Astrocyte of the spinal cord (primary cell): ENCODE measurements at regions not wholly inside any gene's neighbourhood (a gene's known extent, or its start where the extent isn't known, plus 50 kb on each side); places are given as distances from the start of the nearest gene placed in this dataset.
A peak's percentile ranks its signal among the peaks of the same experiment; 100 is the strongest.

Experiments used
- DNase-seq: peaks from one replicate; pipeline ENCODE4 v3.0.0; 2011; ENCODE audit warnings: low read depth, low spot score
- H3K4me3 ChIP-seq: 2 replicates; pipeline ENCODE4 v1.5.1; 2011; ENCODE audit warnings: low read depth, mild to moderate bottlenecking, low read length, moderate library complexity
- in situ Hi-C: cut with HindIII; loops from 2 replicates; pipeline ENCODE4 v1.10.0; 2017; ENCODE audit warnings: low sequenced_read_pairs
- TF ChIP-seq, protein P1 (sequence below): IDR thresholded peaks from 2 replicates; pipeline ENCODE4 v1.5.1; 2012; ENCODE audit warnings: low read depth, mild to moderate bottlenecking, low read length, inconsistent platforms

DNA sequence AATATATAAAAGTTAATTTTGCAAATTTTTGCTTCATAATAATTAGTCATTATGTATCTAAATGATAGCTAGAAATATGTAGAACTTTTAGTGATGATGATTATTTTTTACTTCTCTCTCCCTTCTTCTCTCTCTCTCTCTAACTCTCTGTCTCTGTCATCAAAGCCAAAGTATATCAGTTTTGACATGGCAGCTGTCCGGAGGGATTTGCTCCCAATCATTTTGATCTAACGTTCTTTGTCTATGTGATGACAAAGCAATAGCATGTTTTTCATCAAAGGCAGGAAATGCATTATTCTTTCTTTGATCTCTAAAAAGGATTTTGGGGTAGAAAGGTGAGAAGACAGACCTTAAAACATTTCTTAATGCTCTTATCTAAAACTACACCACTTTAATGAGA is 402.1 kb downstream of the PDGFC start:
- DNase-seq: no peak
- TF ChIP-seq, protein P1, sequence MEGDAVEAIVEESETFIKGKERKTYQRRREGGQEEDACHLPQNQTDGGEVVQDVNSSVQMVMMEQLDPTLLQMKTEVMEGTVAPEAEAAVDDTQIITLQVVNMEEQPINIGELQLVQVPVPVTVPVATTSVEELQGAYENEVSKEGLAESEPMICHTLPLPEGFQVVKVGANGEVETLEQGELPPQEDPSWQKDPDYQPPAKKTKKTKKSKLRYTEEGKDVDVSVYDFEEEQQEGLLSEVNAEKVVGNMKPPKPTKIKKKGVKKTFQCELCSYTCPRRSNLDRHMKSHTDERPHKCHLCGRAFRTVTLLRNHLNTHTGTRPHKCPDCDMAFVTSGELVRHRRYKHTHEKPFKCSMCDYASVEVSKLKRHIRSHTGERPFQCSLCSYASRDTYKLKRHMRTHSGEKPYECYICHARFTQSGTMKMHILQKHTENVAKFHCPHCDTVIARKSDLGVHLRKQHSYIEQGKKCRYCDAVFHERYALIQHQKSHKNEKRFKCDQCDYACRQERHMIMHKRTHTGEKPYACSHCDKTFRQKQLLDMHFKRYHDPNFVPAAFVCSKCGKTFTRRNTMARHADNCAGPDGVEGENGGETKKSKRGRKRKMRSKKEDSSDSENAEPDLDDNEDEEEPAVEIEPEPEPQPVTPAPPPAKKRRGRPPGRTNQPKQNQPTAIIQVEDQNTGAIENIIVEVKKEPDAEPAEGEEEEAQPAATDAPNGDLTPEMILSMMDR: no peak
- in situ Hi-C loops: no loop called here
- H3K4me3 ChIP-seq: no peak overlapping the region

DNA sequence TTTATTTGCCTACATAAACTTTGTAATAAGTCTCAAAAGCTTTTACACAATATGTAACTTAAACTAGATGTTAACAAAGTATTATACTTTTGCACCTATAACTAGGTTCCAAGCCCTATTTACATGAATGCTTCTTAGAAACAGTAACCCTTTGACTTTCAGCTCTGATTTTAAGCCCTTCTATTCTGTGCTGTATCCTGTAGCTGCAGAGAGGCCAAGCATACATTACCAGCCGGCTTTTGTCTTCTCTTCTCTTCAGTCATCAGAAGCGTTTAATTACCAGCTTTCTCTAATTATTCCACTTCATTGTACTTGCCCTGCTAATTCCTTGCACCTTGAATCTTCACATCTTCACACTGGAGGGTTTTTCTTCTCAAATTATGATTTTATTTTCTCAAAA is 403.1 kb downstream of the PDGFC start:
- in situ Hi-C loops: no loop called here
- TF ChIP-seq, protein P1: no peak
- H3K4me3 ChIP-seq: no peak overlapping the region
- no peak for DNase-seq

- TF ChIP-seq, protein P1: no peak
- in situ Hi-C loops: no loop called here
- H3K4me3 ChIP-seq: no peak overlapping the region
- DNase-seq: no peak
Measured at GRCh38 chr4:156568041-156568440, 403.6 kb downstream of the PDGFC start.

DNA sequence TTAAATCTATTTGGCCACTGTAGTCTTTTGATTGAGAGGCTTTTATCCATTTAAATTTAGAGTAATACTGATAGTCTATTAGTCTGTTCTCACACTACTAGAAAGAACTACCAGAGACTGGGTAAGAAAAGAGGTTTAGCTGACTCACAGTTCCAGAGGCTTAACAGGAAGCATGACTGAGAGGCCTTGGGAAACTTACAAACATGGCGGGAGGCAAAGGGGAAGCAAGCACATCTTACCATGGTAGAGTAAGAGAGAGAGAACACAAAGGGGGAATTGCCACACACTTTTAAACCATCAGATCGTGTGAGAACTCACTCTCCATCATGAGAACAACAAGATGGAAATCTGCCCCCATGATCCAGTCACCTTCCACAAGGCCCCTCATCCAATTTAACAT is 410.9 kb downstream of the PDGFC start:
- H3K4me3 ChIP-seq: no peak overlapping the region
- TF ChIP-seq, protein P1: no peak
- in situ Hi-C loops: no loop called here
- peak; percentile 42 for DNase-seq

DNA sequence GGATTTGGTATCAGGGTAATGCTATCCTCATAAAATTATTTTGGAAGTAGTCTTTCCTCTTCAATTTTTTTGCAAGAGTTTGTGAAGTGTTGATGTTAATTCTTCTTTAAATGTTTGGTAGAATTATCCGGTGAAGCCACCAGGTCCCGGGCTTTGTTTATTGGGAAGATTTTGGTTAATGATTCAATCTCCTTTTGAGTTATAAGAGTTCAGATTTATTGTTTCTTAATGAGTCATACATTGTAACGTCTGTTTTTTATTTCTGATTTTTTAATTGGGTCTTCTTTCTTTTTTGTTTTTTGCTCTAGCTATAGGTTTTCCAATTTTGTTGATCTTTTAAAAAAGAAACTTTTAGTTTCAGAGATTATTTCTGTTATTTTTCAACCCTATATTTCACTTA is 412.3 kb downstream of the PDGFC start:
- in situ Hi-C loops: no loop called here
- H3K4me3 ChIP-seq: no peak overlapping the region
- TF ChIP-seq, protein P1: no peak
- no peak for DNase-seq

- no peak overlapping the region for H3K4me3 ChIP-seq
- TF ChIP-seq, protein P1: no peak
- in situ Hi-C loops: no loop called here
- DNase-seq: peak; percentile 81
Measured at GRCh38 chr4:156558373-156559025, 413.1 kb downstream of the PDGFC start.
